ENCODE measurements at regions not wholly inside any gene's neighbourhood (a gene's known extent, or its start where the extent isn't known, plus 50 kb on each side); places are given as distances from the start of the nearest gene placed in this dataset.

- no peak for DNase-seq (ENCODE audit: low spot score)
- Histone ChIP-seq H3K4me3 (no peak overlapping the region), H3K27ac (no peak overlapping the region)
- no peak for TF ChIP-seq CTCF (IDR thresholded peaks at IDR 0.05)
These were observed 73.6 kb downstream of the SIPA1L2 start for GRCh38 chr1:232556351-232556750.

- DNase-seq (ENCODE audit: low spot score) = no peak
- no peak for TF ChIP-seq CTCF (IDR thresholded peaks at IDR 0.05)
- Histone ChIP-seq H3K27ac (no peak overlapping the region), H3K4me3 (no peak overlapping the region)
These were observed 74.3 kb downstream of the SIPA1L2 start for GRCh38 chr1:232555494-232556210.

GRCh38 chr1:232554409-232554808 is 75.5 kb downstream of the SIPA1L2 start:
- TF ChIP-seq CTCF (IDR thresholded peaks at IDR 0.05) = no peak
- H3K4me3 ChIP-seq = no peak overlapping the region
- peak overlapping the region in 1 of 2 donors; percentile 21 for H3K27ac ChIP-seq
- no peak for DNase-seq (ENCODE audit: low spot score)

- Histone ChIP-seq H3K27ac (peak overlapping the region in 1 of 2 donors; percentile 21), H3K4me3 (no peak overlapping the region)
- no peak for TF ChIP-seq CTCF (IDR thresholded peaks at IDR 0.05)
- DNase-seq (ENCODE audit: low spot score) = no peak
These were observed 76.1 kb downstream of the SIPA1L2 start for GRCh38 chr1:232553809-232554208.

- no peak for TF ChIP-seq CTCF (IDR thresholded peaks at IDR 0.05)
- Histone ChIP-seq H3K27ac (peak overlapping the region in 1 of 2 donors; percentile 31), H3K4me3 (peak overlapping the region; percentile 28)
- DNase-seq (ENCODE audit: low spot score) = no peak
These were observed 76.7 kb downstream of the SIPA1L2 start for GRCh38 chr1:232553050-232553754.

- DNase-seq (ENCODE audit: low spot score) = no peak
- TF ChIP-seq CTCF (IDR thresholded peaks at IDR 0.05) = no peak
- Histone ChIP-seq H3K4me3 (no peak overlapping the region), H3K27ac (no peak overlapping the region)
These were observed 78.5 kb downstream of the SIPA1L2 start for GRCh38 chr1:232551386-232551785.

GRCh38 chr1:232550007-232550406 is 79.9 kb downstream of the SIPA1L2 start:
- TF ChIP-seq CTCF (IDR thresholded peaks at IDR 0.05) = no peak
- DNase-seq (ENCODE audit: low spot score) = no peak
- no peak overlapping the region for H3K27ac ChIP-seq

More at GRCh38 chr1:232550007-232550406, 79.9 kb downstream of the SIPA1L2 start:
- no peak overlapping the region for H3K4me3 ChIP-seq
